Activated naive CD8-positive, alpha-beta T cell treated with anti-CD3 and anti-CD28 coated beads for 36 hours (primary cell): ENCODE measurements at regions not wholly inside any gene's neighbourhood (a gene's known extent, or its start where the extent isn't known, plus 50 kb on each side); places are given as distances from the start of the nearest gene placed in this dataset.

ENCODE experiments used
- DNase-seq: peaks from one replicate; pipeline ENCODE4 v3.0.0; 2021
- H3K27ac Mint-ChIP-seq: one replicate; pipeline ENCODE4 v1.8.0; 2022; ENCODE audit warnings: mild to moderate bottlenecking, moderate library complexity, mixed read lengths
- H3K27me3 Mint-ChIP-seq: one replicate; pipeline ENCODE4 v1.8.0; 2022; ENCODE audit warnings: mild to moderate bottlenecking, mixed read lengths
- H3K36me3 Mint-ChIP-seq: one replicate; pipeline ENCODE4 v1.8.0; 2021; ENCODE audit warnings: mild to moderate bottlenecking, mixed read lengths
- H3K4me1 Mint-ChIP-seq: one replicate; pipeline ENCODE4 v1.8.0; 2021; ENCODE audit warnings: mixed read lengths
- H3K4me3 Mint-ChIP-seq: one replicate; pipeline ENCODE4 v1.8.0; 2022; ENCODE audit warnings: mild to moderate bottlenecking, moderate library complexity, mixed read lengths
- H3K9me3 Mint-ChIP-seq: one replicate; pipeline ENCODE4 v1.8.0; 2022; ENCODE audit warnings: mixed read lengths

GRCh38 chr1:209455661-209456358, 127.7 kb upstream of the CAMK1G start:
- Mint-ChIP-seq H3K9me3 (no peaks in the 10 kb centered on the region), H3K4me1 (no peaks in the 10 kb centered on the region), H3K36me3 (no peaks in the 10 kb centered on the region), H3K27me3 (peaks cover 12% of the 10 kb centered on the region), H3K27ac (no peak overlapping the region), H3K4me3 (no peak overlapping the region)
- DNase-seq: no peak

GRCh38 chr1:209456878-209457277, 126.6 kb upstream of the CAMK1G start:
- Mint-ChIP-seq H3K4me3 (no peak overlapping the region), H3K9me3 (peaks cover 5% of the 10 kb centered on the region), H3K36me3 (no peaks in the 10 kb centered on the region), H3K27ac (no peak overlapping the region), H3K27me3 (peaks cover 17% of the 10 kb centered on the region), H3K4me1 (no peaks in the 10 kb centered on the region)
- no peak for DNase-seq

- H3K4me1 Mint-ChIP-seq: no peaks in the 10 kb centered on the region
- no peak for DNase-seq
- H3K27ac Mint-ChIP-seq: no peak overlapping the region
- H3K9me3 Mint-ChIP-seq: peaks cover 7% of the 10 kb centered on the region
- no peaks in the 10 kb centered on the region for H3K36me3 Mint-ChIP-seq
- peaks cover 23% of the 10 kb centered on the region for H3K27me3 Mint-ChIP-seq
- no peak overlapping the region for H3K4me3 Mint-ChIP-seq
These were observed 126.0 kb upstream of the CAMK1G start for GRCh38 chr1:209457401-209458125.

- no peak for DNase-seq
- Mint-ChIP-seq H3K27me3 (peaks cover 20% of the 10 kb centered on the region), H3K27ac (no peak overlapping the region), H3K36me3 (no peaks in the 10 kb centered on the region), H3K4me3 (no peak overlapping the region), H3K9me3 (peaks cover 7% of the 10 kb centered on the region), H3K4me1 (no peaks in the 10 kb centered on the region)
These were observed 124.6 kb upstream of the CAMK1G start for GRCh38 chr1:209458921-209459320.

GRCh38 chr1:209461168-209461567, 122.3 kb upstream of the CAMK1G start:
- no peaks in the 10 kb centered on the region for H3K4me1 Mint-ChIP-seq
- no peak for DNase-seq
- peaks cover 7% of the 10 kb centered on the region for H3K9me3 Mint-ChIP-seq
- H3K27me3 Mint-ChIP-seq: peaks cover 20% of the 10 kb centered on the region
- H3K27ac Mint-ChIP-seq: no peak overlapping the region
- H3K4me3 Mint-ChIP-seq: no peak overlapping the region
- no peaks in the 10 kb centered on the region for H3K36me3 Mint-ChIP-seq

- H3K27ac Mint-ChIP-seq: no peak overlapping the region
- H3K27me3 Mint-ChIP-seq: peaks cover 20% of the 10 kb centered on the region
- H3K9me3 Mint-ChIP-seq: peaks cover 7% of the 10 kb centered on the region
- DNase-seq: no peak
- no peaks in the 10 kb centered on the region for H3K36me3 Mint-ChIP-seq
- no peak overlapping the region for H3K4me3 Mint-ChIP-seq
- no peaks in the 10 kb centered on the region for H3K4me1 Mint-ChIP-seq
These were observed 121.1 kb upstream of the CAMK1G start for GRCh38 chr1:209462433-209462832.

GRCh38 chr1:209463441-209463840, 120.1 kb upstream of the CAMK1G start:
- Mint-ChIP-seq H3K27ac (no peak overlapping the region), H3K36me3 (no peaks in the 10 kb centered on the region), H3K4me1 (no peaks in the 10 kb centered on the region), H3K9me3 (peaks cover 7% of the 10 kb centered on the region), H3K4me3 (no peak overlapping the region), H3K27me3 (peaks cover 16% of the 10 kb centered on the region)
- no peak for DNase-seq

- no peak for DNase-seq
- Mint-ChIP-seq H3K27ac (no peak overlapping the region), H3K36me3 (no peaks in the 10 kb centered on the region), H3K4me3 (no peak overlapping the region), H3K4me1 (no peaks in the 10 kb centered on the region), H3K9me3 (peaks cover 14% of the 10 kb centered on the region), H3K27me3 (peaks cover 9% of the 10 kb centered on the region)
These were observed 110.5 kb upstream of the CAMK1G start for GRCh38 chr1:209473025-209473424.

- Mint-ChIP-seq H3K9me3 (no peaks in the 10 kb centered on the region), H3K27ac (no peak overlapping the region), H3K4me1 (no peaks in the 10 kb centered on the region), H3K27me3 (no peaks in the 10 kb centered on the region), H3K4me3 (no peak overlapping the region), H3K36me3 (no peaks in the 10 kb centered on the region)
- no peak for DNase-seq
These were observed 103.2 kb upstream of the CAMK1G start for GRCh38 chr1:209480345-209480744.

GRCh38 chr1:209483691-209484090, 99.8 kb upstream of the CAMK1G start:
- no peaks in the 10 kb centered on the region for H3K36me3 Mint-ChIP-seq
- no peak overlapping the region for H3K4me3 Mint-ChIP-seq
- H3K4me1 Mint-ChIP-seq: no peaks in the 10 kb centered on the region
- no peaks in the 10 kb centered on the region for H3K27me3 Mint-ChIP-seq
- DNase-seq: no peak
- no peaks in the 10 kb centered on the region for H3K9me3 Mint-ChIP-seq
- H3K27ac Mint-ChIP-seq: no peak overlapping the region

- Mint-ChIP-seq H3K36me3 (no peaks in the 10 kb centered on the region), H3K27ac (no peak overlapping the region), H3K27me3 (no peaks in the 10 kb centered on the region), H3K9me3 (no peaks in the 10 kb centered on the region), H3K4me3 (no peak overlapping the region), H3K4me1 (no peaks in the 10 kb centered on the region)
- DNase-seq: no peak
These were observed 99.1 kb upstream of the CAMK1G start for GRCh38 chr1:209484429-209484828.

- no peak overlapping the region for H3K27ac Mint-ChIP-seq
- H3K4me3 Mint-ChIP-seq: no peak overlapping the region
- no peaks in the 10 kb centered on the region for H3K4me1 Mint-ChIP-seq
- H3K9me3 Mint-ChIP-seq: no peaks in the 10 kb centered on the region
- no peak for DNase-seq
- H3K36me3 Mint-ChIP-seq: no peaks in the 10 kb centered on the region
- H3K27me3 Mint-ChIP-seq: no peaks in the 10 kb centered on the region
These were observed 98.3 kb upstream of the CAMK1G start for GRCh38 chr1:209485167-209485566.

- Mint-ChIP-seq H3K36me3 (no peaks in the 10 kb centered on the region), H3K27me3 (no peaks in the 10 kb centered on the region), H3K4me3 (no peak overlapping the region), H3K9me3 (no peaks in the 10 kb centered on the region), H3K4me1 (no peaks in the 10 kb centered on the region), H3K27ac (no peak overlapping the region)
- no peak for DNase-seq
These were observed 97.8 kb upstream of the CAMK1G start for GRCh38 chr1:209485751-209486150.

GRCh38 chr1:209486861-209487593, 96.5 kb upstream of the CAMK1G start:
- Mint-ChIP-seq H3K9me3 (no peaks in the 10 kb centered on the region), H3K27ac (no peak overlapping the region)

GRCh38 chr1:209490013-209490412, 93.5 kb upstream of the CAMK1G start:
- Mint-ChIP-seq H3K27me3 (peaks cover under 1% of the 10 kb centered on the region), H3K9me3 (no peaks in the 10 kb centered on the region), H3K4me1 (no peaks in the 10 kb centered on the region)

More at GRCh38 chr1:209486861-209487593, 96.5 kb upstream of the CAMK1G start:
- Mint-ChIP-seq H3K4me3 (no peak overlapping the region), H3K4me1 (no peaks in the 10 kb centered on the region), H3K27me3 (no peaks in the 10 kb centered on the region), H3K36me3 (no peaks in the 10 kb centered on the region)
- DNase-seq: no peak

More at GRCh38 chr1:209490013-209490412, 93.5 kb upstream of the CAMK1G start:
- no peaks in the 10 kb centered on the region for H3K36me3 Mint-ChIP-seq
- H3K4me3 Mint-ChIP-seq: no peak overlapping the region
- H3K27ac Mint-ChIP-seq: no peak overlapping the region
- DNase-seq: no peak
